Mucosa of rectum (tissue), 2 donors: ENCODE measurements at regions not wholly inside any gene's neighbourhood (a gene's known extent, or its start where the extent isn't known, plus 50 kb on each side); places are given as distances from the start of the nearest gene placed in this dataset.

ENCODE experiments used
- H3K27ac ChIP-seq, 2 donors: one replicate each; pipeline ENCODE4 v1.7.0; 2013; ENCODE audit warnings: inconsistent platforms in 2 of 2, low read depth in 2 of 2, low read length in 2 of 2
- H3K27me3 ChIP-seq, 2 donors: one replicate each; pipeline ENCODE4 v1.7.0; 2013; ENCODE audit warnings: low read length in 2 of 2; ENCODE audit not compliant: control insufficient read depth in 2 of 2, insufficient read depth in 2 of 2
- H3K36me3 ChIP-seq, 2 donors: one replicate each; pipeline ENCODE4 v1.7.0; 2013; ENCODE audit warnings: low read length in 2 of 2; ENCODE audit not compliant: control insufficient read depth in 2 of 2, insufficient read depth in 2 of 2
- H3K4me1 ChIP-seq, 2 donors: one replicate each; pipeline ENCODE4 v1.7.0; 2013; ENCODE audit warnings: low read length in 2 of 2, mild to moderate bottlenecking in 1 of 2; ENCODE audit not compliant: control insufficient read depth in 2 of 2, insufficient read depth in 2 of 2
- H3K4me3 ChIP-seq, 2 donors: one replicate each; pipeline ENCODE4 v1.7.0; 2013; ENCODE audit warnings: low read length in 2 of 2
- H3K9ac ChIP-seq, 2 donors: one replicate each; pipeline ENCODE4 v1.7.0; 2013; ENCODE audit warnings: low read length in 2 of 2, low read depth in 1 of 2, mild to moderate bottlenecking in 1 of 2
- H3K9me3 ChIP-seq, 2 donors: one replicate each; pipeline ENCODE4 v1.7.0; 2013; ENCODE audit warnings: low read length in 2 of 2; ENCODE audit not compliant: control insufficient read depth in 2 of 2
- donor health status: healthy.
- donor health status: Normal muscosa, but diverticular disease.

GRCh38 chr1:222104694-222105392, 363.0 kb upstream of the DUSP10 start:
- H3K4me3 ChIP-seq, result no peak overlapping the region
- H3K36me3 ChIP-seq, result no peaks in the 10 kb centered on the region
- H3K4me1 ChIP-seq, result no peaks in the 10 kb centered on the region
- H3K27ac ChIP-seq, result no peak overlapping the region
- H3K9me3 ChIP-seq, result no peaks in the 10 kb centered on the region
- H3K27me3 ChIP-seq, result no peaks in the 10 kb centered on the region
- no peak overlapping the region for H3K9ac ChIP-seq

DNA sequence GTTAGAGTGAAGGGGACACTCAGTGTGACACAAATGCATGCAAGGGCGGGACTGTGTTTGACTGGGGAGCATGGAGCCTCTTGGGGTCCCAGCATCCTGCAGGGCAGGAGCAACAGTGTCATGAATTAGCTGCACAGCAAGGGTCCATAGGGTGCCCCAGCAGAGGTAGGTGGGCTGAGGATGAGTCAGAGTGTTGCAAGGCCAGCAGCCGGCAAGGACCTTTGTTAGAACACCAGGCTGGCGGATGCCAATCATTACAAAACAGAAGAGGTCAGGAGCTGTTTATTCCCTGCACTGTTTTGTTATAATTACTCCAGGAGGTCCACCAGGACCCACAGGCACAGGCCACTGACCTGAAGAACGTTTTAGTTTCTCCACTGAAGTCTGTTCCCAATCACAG, 362.2 kb upstream of the DUSP10 start:
- no peak overlapping the region for H3K4me3 ChIP-seq
- no peaks in the 10 kb centered on the region for H3K36me3 ChIP-seq
- no peaks in the 10 kb centered on the region for H3K4me1 ChIP-seq
- no peaks in the 10 kb centered on the region for H3K9me3 ChIP-seq
- no peak overlapping the region for H3K9ac ChIP-seq
- H3K27ac ChIP-seq, result no peak overlapping the region
- H3K27me3 ChIP-seq, result no peaks in the 10 kb centered on the region

DNA sequence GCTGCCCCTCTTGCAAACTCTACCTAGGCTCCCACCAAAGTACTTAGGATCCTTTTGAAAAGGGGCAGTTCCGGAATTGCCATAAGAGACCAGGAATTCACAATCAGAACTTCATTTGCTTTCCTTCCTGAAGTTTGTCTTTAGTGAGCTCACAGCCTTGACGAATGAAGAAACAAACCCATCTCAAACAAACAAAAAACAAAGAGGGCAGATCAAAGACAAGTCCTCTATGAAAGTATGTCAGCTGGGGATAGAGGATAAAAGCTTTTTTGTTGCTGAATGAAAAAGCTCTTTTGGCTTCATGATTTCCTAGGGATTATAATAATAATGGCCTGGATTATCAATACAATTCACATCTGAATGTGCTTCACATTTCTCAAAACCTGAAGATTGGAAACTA, 357.9 kb upstream of the DUSP10 start:
- Histone ChIP-seq H3K9me3 (no peaks in the 10 kb centered on the region), H3K4me1 (no peaks in the 10 kb centered on the region), H3K36me3 (no peaks in the 10 kb centered on the region), H3K9ac (no peak overlapping the region), H3K27me3 (no peaks in the 10 kb centered on the region), H3K27ac (no peak overlapping the region), H3K4me3 (no peak overlapping the region)

DNA sequence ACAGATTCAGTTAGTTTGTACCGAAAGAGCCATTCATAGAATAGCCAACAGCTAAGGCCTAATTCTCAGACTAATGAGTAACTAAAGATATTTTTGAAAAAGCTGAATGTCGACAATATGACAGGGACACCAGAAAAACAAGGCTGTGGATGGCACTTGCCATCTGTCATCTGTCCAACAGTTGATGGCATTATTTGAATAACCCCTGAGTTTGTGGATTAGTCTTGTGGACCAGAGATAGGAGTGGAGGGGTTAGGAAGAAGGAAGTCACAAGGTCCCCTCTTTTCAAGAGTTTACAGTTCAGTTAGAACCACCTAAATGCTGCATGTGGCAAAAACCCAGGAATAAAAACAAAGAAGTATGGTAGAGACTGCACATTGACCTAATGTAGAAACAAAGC, 356.5 kb upstream of the DUSP10 start:
- Histone ChIP-seq H3K27ac (no peak overlapping the region), H3K4me3 (no peak overlapping the region), H3K36me3 (no peaks in the 10 kb centered on the region), H3K27me3 (no peaks in the 10 kb centered on the region), H3K4me1 (no peaks in the 10 kb centered on the region), H3K9me3 (no peaks in the 10 kb centered on the region), H3K9ac (no peak overlapping the region)

GRCh38 chr1:222097588-222097987, 355.7 kb upstream of the DUSP10 start:
- no peak overlapping the region for H3K9ac ChIP-seq
- no peaks in the 10 kb centered on the region for H3K36me3 ChIP-seq
- no peaks in the 10 kb centered on the region for H3K9me3 ChIP-seq
- H3K4me1 ChIP-seq, result no peaks in the 10 kb centered on the region
- H3K4me3 ChIP-seq, result no peak overlapping the region
- H3K27ac ChIP-seq, result no peak overlapping the region
- no peaks in the 10 kb centered on the region for H3K27me3 ChIP-seq

- no peak overlapping the region for H3K9ac ChIP-seq
- no peak overlapping the region for H3K27ac ChIP-seq
- H3K4me3 ChIP-seq, result no peak overlapping the region
- H3K36me3 ChIP-seq, result no peaks in the 10 kb centered on the region
- H3K27me3 ChIP-seq, result no peaks in the 10 kb centered on the region
- no peaks in the 10 kb centered on the region for H3K9me3 ChIP-seq
- no peaks in the 10 kb centered on the region for H3K4me1 ChIP-seq
Observed at GRCh38 chr1:222096883-222097282, 355.0 kb upstream of the DUSP10 start.

GRCh38 chr1:222096476-222096772, 354.5 kb upstream of the DUSP10 start:
- no peak overlapping the region for H3K9ac ChIP-seq
- H3K4me3 ChIP-seq, result no peak overlapping the region
- no peaks in the 10 kb centered on the region for H3K36me3 ChIP-seq
- no peaks in the 10 kb centered on the region for H3K9me3 ChIP-seq
- H3K4me1 ChIP-seq, result no peaks in the 10 kb centered on the region
- no peak overlapping the region for H3K27ac ChIP-seq
- H3K27me3 ChIP-seq, result no peaks in the 10 kb centered on the region

- Histone ChIP-seq H3K27me3 (no peaks in the 10 kb centered on the region), H3K4me1 (no peaks in the 10 kb centered on the region), H3K36me3 (no peaks in the 10 kb centered on the region), H3K27ac (no peak overlapping the region), H3K4me3 (no peak overlapping the region), H3K9ac (no peak overlapping the region), H3K9me3 (no peaks in the 10 kb centered on the region)
Observed at GRCh38 chr1:222095606-222096475, 354.0 kb upstream of the DUSP10 start.

DNA sequence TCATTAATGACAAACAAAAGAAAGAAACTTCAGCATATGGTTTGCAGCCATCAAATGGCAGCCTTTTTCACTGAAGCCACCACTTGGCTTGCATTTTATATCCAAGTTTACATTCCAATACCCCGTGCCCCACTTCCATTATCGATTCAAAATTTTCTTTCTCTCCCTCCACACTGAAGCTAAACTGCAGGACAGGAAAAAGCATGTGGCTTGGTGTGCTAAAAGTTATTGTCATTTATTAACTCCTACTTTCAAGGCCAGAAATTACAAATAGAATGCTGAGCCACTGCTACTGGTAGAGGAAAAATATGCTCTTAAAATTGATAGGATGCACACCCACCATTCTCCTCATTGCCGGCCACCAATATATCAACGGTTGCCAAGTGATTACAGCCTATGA, 351.6 kb upstream of the DUSP10 start:
- Histone ChIP-seq H3K4me1 (no peaks in the 10 kb centered on the region), H3K27me3 (no peaks in the 10 kb centered on the region), H3K9me3 (no peaks in the 10 kb centered on the region), H3K27ac (no peak overlapping the region), H3K4me3 (no peak overlapping the region), H3K36me3 (no peaks in the 10 kb centered on the region), H3K9ac (no peak overlapping the region)

- Histone ChIP-seq H3K4me1 (no peaks in the 10 kb centered on the region), H3K27me3 (no peaks in the 10 kb centered on the region), H3K9me3 (no peaks in the 10 kb centered on the region), H3K9ac (no peak overlapping the region), H3K36me3 (no peaks in the 10 kb centered on the region), H3K4me3 (no peak overlapping the region), H3K27ac (no peak overlapping the region)
Observed at GRCh38 chr1:222090103-222090502, 348.2 kb upstream of the DUSP10 start.
